SK-N-SH (cell line): ENCODE measurements at regions not wholly inside any gene's neighbourhood (a gene's known extent, or its start where the extent isn't known, plus 50 kb on each side); places are given as distances from the start of the nearest gene placed in this dataset.

ENCODE experiments used
- EZH2phosphoT487 ChIP-seq: fragments of 200-600 bp; sonication (generic); IDR thresholded peaks from 2 replicates; pipeline ENCODE4 v1.6.1; 2017; ENCODE audit warnings: low read depth, mixed run types, mild to moderate bottlenecking, antibody characterized with exemption, moderate library complexity, borderline replicate concordance
- POLR2AphosphoS5 ChIP-seq: IDR thresholded peaks from 2 replicates; pipeline ENCODE4 v1.6.1; 2012; ENCODE audit warnings: low read depth, low read length
- SIN3A ChIP-seq: IDR thresholded peaks from 2 replicates; pipeline ENCODE4 v1.6.1; 2012; ENCODE audit warnings: low read depth, mild to moderate bottlenecking, low read length, moderate library complexity, borderline replicate concordance
- TF ChIP-seq, protein P1 (sequence below): fragments of 200-600 bp; sonication (generic); IDR thresholded peaks from 2 replicates; pipeline ENCODE4 v1.6.1; 2017; ENCODE audit warnings: antibody characterized with exemption, mild to moderate bottlenecking, moderate library complexity
- TF ChIP-seq, protein P2 (sequence below): fragments of 150-350 bp; IDR thresholded peaks from 2 replicates; pipeline ENCODE4 v1.6.1; 2017; ENCODE audit warnings: antibody characterized with exemption, low read length, low read depth, borderline replicate concordance

DNA sequence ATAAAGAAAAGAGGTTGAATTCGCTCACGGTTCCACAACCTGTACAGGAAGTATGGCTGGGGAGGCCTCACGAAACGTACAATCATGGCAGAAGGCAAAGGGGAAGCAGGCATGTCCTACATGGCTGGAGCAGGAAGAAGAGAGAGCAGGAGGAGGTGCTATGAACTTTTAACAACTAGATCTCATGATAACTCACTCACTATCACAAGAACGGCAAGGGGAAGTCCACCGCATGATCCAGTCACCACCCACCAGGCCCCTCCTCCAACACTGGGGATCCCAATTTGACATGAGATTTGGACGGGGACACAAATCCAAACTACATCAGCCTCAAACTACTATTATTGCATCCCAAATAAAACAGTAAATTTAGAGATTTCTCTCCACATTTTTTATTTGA lies 53.6 kb upstream of the CST7 start:
- TF ChIP-seq, protein P1, sequence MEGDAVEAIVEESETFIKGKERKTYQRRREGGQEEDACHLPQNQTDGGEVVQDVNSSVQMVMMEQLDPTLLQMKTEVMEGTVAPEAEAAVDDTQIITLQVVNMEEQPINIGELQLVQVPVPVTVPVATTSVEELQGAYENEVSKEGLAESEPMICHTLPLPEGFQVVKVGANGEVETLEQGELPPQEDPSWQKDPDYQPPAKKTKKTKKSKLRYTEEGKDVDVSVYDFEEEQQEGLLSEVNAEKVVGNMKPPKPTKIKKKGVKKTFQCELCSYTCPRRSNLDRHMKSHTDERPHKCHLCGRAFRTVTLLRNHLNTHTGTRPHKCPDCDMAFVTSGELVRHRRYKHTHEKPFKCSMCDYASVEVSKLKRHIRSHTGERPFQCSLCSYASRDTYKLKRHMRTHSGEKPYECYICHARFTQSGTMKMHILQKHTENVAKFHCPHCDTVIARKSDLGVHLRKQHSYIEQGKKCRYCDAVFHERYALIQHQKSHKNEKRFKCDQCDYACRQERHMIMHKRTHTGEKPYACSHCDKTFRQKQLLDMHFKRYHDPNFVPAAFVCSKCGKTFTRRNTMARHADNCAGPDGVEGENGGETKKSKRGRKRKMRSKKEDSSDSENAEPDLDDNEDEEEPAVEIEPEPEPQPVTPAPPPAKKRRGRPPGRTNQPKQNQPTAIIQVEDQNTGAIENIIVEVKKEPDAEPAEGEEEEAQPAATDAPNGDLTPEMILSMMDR, result no peak
- TF ChIP-seq SIN3A (no peak), POLR2AphosphoS5 (no peak), EZH2phosphoT487 (no peak)
- TF ChIP-seq, protein P2, sequence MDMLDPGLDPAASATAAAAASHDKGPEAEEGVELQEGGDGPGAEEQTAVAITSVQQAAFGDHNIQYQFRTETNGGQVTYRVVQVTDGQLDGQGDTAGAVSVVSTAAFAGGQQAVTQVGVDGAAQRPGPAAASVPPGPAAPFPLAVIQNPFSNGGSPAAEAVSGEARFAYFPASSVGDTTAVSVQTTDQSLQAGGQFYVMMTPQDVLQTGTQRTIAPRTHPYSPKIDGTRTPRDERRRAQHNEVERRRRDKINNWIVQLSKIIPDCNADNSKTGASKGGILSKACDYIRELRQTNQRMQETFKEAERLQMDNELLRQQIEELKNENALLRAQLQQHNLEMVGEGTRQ, result no peak
